ENCODE measurements at regions not wholly inside any gene's neighbourhood (a gene's known extent, or its start where the extent isn't known, plus 50 kb on each side); places are given as distances from the start of the nearest gene placed in this dataset.

- H3K9ac ChIP-seq (ENCODE audit: control insufficient read depth, insufficient read depth, low read length): no peak overlapping the region
- FAIRE-seq (no peak), DNase-seq (ENCODE audit: low read depth, low spot score) (no peak), ATAC-seq (no peak)
- no peak overlapping the region for H3K4me2 ChIP-seq (ENCODE audit: control insufficient read depth, insufficient read depth)
- ChIA-PET RAD21 (ENCODE audit: unreplicated experiment) (no interaction called here), SMC1A (ENCODE audit: uncharacterized antibody, unreplicated experiment) (interaction anchor here (0.5 kb wide), 1 partner anchor 1071 kb away, joined by 4 read pairs; no protein-coding TSS in a partner anchor), POLR2A (no interaction called here), CTCF (interaction anchor here (0.6 to 1.6 kb wide), 2 partner anchors 15 to 1314 kb away, joined by 3 to 4 read pairs; no protein-coding TSS in a partner anchor)
- intact Hi-C loops (cut with micrococcal nuclease; ENCODE audit: unreplicated experiment) (no loop called here), in situ Hi-C loops (cut with MboI) (no loop called here)
- no peak overlapping the region for H3K27ac ChIP-seq (ENCODE audit: control insufficient read depth, insufficient read depth)
- no peaks in the 10 kb centered on the region; a peak in 1 of 4 replicates for H3K27me3 ChIP-seq (replicated peaks in 1 of 2; ENCODE audit: control insufficient read depth in 2 of 2, insufficient read depth in 2 of 2, low read length in 1 of 2)
- BruUV-seq (replicated peaks): no TSS peak
- no peaks in the 10 kb centered on the region for H3K9me3 ChIP-seq (replicated peaks; ENCODE audit: control insufficient read depth, insufficient read depth, low read length)
- H3K4me1 ChIP-seq (ENCODE audit: control insufficient read depth, insufficient read depth, low read length): no peaks in the 10 kb centered on the region
- no peak overlapping the region for H3K4me3 ChIP-seq
- H3K79me2 ChIP-seq (ENCODE audit: control insufficient read depth, insufficient read depth, low read length): no peaks in the 10 kb centered on the region
- H3K36me3 ChIP-seq (ENCODE audit: control insufficient read depth in 2 of 2, insufficient read depth in 2 of 2, low read length in 1 of 2): no peaks in the 10 kb centered on the region
- no peaks in the 10 kb centered on the region for H4K20me1 ChIP-seq (ENCODE audit: control insufficient read depth, insufficient read depth)
- H2AFZ ChIP-seq (ENCODE audit: control insufficient read depth, low read depth, low read length): no peak overlapping the region
- WGBS (ENCODE audit: insufficient coverage, insufficient replicate concordance, low lambda C conversion rate, missing lambda C conversion rate): 12% methylated on average over 6 of the region's 6 CpGs
- TF ChIP-seq RAD21 (IDR thresholded peaks at IDR 0.05; ENCODE audit: insufficient read depth, low read depth, low read length): no peak
- no peak for TF ChIP-seq POU2F2 (IDR thresholded peaks at IDR 0.05; ENCODE audit: borderline replicate concordance, low read depth, low read length)
- no peak for TF ChIP-seq TARDBP (IDR thresholded peaks at IDR 0.05; ENCODE audit: borderline replicate concordance)
- no peak for TF ChIP-seq SMAD1 (IDR thresholded peaks at IDR 0.05; ENCODE audit: low read depth, partially characterized antibody)
- TF ChIP-seq POLR2AphosphoS5 (IDR thresholded peaks at IDR 0.05; ENCODE audit: low read length): no peak
- TF ChIP-seq SRF (IDR thresholded peaks at IDR 0.05; ENCODE audit: low read depth in 2 of 2, low read length in 2 of 2): no peak
- TF ChIP-seq ELK1 (IDR thresholded peaks at IDR 0.05; ENCODE audit: low read depth, low read length): no peak
- TF ChIP-seq MTA3 (IDR thresholded peaks at IDR 0.05; ENCODE audit: borderline replicate concordance, low read length): no peak
- TF ChIP-seq CBFB (IDR thresholded peaks at IDR 0.05; ENCODE audit: low read depth): no peak
- TF ChIP-seq CBX3 (IDR thresholded peaks at IDR 0.05; ENCODE audit: borderline replicate concordance, low read depth): no peak
- TF ChIP-seq ATF2 (IDR thresholded peaks at IDR 0.05; ENCODE audit: low read length): no peak
- TF ChIP-seq YY1 (IDR thresholded peaks at IDR 0.05; ENCODE audit: low read depth, low read length): no peak
- TF ChIP-seq BMI1 (IDR thresholded peaks at IDR 0.05; ENCODE audit: borderline replicate concordance): no peak
- no peak for TF ChIP-seq GATAD2B (conservative IDR thresholded peaks at IDR 0.05; ENCODE audit: low read depth)
- no peak for TF ChIP-seq ZBTB11 (CRISPR knock-in tag; IDR thresholded peaks at IDR 0.05)
- no peak for TF ChIP-seq PAX8 (IDR thresholded peaks at IDR 0.05)
- TF ChIP-seq SKIL (IDR thresholded peaks at IDR 0.05; ENCODE audit: low read depth, poor library complexity, severe bottlenecking): no peak
- TF ChIP-seq SIX5 (IDR thresholded peaks at IDR 0.05; ENCODE audit: low read depth, low read length, severe bottlenecking): no peak
Observed at GRCh38 chr17:55829995-55830612, 79.3 kb downstream of the PCTP start.
